ENCODE measurements at regions not wholly inside any gene's neighbourhood (a gene's known extent, or its start where the extent isn't known, plus 50 kb on each side); places are given as distances from the start of the nearest gene placed in this dataset.

DNA sequence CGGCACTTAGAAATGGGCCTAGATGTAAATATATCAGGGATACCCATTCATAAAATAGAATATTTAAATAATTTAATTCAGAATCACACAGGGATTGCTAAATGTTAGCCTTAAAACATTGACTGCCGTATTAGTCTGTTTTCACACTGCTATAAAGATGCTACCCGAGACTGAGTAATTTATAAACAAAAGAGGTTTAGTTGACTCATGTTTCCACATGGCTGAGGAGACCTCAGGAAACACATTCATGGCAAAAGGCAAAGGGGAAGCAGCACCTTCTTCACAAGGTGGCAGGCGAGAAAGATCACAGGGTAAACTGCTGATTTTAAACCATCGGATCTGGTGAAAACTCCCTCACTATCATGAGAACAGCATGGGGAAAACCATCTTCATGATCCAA is 223.6 kb upstream of the GULP1 start:
- no peak for DNase-seq (ENCODE audit: low spot score)

DNA sequence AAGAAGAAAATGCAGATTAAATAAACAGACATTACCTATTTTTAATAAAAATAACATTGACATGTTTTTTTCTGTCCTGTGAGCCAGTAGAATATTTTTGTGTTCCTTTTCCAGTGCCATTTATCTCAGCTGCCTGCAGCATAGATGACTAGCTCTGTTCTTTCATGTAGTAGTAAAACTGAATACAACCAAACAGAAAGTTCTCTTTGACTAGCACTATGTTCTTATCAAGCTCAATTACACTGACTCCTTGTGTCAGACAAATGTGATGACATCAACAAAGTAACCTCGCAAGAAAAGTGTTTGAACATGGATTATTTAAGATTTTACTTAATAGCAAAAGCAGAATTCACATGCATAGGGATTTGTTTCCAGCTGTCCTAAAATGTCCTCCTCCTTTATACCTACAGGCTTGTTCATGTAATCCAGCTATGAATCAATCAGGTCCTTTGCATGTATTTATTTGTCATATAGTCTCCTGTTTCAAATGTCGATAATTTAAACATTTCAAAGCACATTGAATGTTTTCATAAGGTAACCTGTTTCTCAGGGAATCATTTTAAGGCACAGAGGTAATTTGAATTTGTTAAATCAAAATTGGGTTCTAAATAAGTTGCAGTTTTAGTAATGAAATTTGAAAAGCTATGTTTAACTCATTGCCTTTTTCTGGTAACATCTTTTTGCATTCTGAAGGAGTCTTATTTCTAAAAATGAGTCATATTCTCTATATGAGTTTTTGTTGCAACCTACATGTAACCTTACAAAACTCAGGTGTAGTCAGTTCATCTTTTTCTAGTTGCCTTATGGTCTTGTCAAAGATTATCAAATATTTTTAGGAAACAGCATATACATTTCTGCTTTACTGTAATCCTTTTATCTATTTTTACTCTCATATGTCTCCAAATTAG is 215.3 kb upstream of the GULP1 start:
- no peak for DNase-seq (ENCODE audit: low spot score)

DNA sequence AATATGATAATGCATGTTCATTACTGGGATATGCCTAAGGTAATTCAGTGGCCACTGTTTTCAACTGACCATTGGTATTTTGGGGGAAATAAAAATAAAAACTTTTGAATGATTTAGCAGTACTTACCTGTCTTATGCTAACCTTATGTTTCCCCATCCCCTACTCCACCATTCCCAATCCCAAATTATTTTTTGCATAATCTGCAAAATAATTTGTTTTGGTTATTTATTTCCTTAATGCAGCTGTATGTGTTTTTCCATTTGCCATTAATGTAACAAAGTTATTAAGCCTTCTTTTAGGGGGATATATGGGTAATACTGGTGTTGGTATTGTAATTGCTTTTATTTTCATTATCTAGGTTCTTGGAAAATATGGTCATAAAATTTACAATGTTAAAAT is 213.9 kb upstream of the GULP1 start:
- DNase-seq (ENCODE audit: low spot score): no peak

DNA sequence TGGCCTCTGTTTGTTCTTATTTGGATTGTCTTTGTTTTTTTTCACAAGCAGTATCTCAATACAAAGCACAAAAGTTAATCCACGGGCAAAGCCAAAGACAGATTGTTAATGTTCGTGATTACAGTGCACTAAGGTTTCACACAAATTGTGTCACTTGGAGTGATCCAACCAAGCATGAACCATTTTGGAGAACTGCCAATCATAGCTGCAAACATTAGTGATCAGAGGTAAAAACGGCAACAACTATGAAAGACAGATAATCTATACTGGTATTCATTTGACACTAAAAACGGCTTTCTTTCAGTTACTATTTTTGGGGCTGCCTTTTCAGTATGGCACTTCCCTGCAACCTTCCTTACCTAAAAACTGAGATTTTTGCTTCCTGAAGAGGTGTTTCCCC is 213.1 kb upstream of the GULP1 start:
- no peak for DNase-seq (ENCODE audit: low spot score)

DNA sequence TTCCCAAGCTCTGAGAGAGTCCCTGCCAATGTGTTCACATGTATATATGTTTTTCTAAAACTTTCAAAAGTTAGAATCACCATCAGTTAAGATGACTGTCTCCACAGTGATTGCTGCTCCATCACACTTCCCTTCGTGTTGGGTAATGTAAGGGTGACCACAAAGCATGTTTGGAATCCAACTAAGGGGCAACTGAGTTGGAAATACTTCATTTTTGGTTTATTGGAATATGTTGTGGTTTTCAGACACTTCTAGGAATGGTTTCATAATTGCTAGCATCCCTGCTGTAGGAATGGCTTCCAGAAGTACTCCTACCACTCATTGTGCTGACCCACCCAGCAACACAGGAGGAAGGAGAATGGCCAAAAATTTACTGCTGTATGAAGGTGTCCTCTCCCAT is 212.5 kb upstream of the GULP1 start:
- DNase-seq (ENCODE audit: low spot score): no peak

DNA sequence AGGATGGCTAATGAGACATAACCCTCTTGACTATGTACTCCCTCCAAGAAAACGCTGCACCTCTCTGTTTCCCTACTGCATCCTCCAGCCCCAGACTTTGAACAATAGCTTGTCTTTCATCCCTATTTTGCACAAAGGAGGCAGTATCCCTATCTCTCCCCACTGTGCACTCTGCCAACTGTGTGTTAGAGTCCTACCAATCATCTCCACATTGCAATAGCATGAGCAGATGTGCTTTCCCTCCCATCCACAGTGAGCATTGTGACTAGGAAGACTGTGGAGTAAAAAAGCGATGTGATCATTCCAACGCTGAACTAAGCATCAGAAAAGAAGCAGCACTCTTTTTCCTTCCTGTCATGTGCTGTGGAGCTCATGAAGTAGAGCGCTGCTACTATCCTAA is 206.3 kb upstream of the GULP1 start:
- no peak for DNase-seq (ENCODE audit: low spot score)

DNA sequence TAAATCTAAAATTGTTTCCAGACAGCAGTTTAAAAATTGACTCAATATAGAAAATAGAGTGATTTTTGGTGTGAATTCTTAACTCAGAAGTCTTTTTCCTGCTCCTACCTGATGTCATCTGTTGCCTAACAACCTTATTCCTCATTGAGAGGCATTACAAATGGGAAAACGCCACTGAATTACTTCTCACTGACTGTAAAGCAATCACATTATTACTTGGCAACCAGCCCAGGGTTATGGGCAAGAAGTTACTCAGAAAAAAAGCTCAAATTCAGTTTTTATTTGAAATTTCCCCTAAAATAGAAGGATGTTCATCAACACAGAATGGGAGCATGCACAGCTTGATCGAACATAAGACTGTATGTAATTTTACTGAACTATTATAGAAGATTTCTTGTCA is 201.8 kb upstream of the GULP1 start:
- DNase-seq (ENCODE audit: low spot score): no peak

DNA sequence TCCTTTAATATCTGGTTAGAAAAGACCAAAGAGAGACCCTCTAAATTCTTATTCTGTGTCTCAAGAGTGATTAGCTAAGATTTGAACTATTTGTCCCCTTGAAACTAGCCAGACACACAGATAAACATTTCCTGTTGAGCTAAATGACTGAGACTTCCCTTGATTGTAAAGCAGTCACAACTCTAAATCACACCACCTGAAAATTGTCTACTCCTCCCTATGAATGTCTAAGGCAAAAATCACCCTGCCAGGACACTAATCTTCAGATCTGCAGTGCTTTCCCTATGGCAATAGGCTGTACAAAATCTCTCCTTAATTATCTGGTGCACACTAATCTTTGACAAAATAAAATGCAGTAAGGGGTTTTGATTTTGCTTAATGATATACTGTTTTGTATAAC is 200.5 kb upstream of the GULP1 start:
- DNase-seq (ENCODE audit: low spot score): no peak

DNA sequence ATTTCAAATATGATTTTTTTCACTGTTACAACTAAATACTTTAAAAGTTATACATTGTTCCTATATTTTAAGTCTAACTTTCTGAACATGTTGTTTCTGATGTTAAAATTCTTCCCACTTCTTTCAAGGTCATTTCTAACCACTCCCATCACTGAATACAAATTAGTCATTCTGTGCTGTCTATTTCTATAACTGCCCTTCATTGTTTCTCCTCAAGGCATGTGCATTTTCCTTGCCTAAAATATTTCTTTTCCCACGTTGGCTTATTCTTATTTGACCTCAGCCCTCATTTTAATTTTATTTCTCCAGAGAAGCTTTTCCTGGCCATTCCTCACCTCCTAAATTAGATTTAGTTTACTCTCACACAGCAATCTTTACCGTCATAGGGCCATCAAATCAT is 198.9 kb upstream of the GULP1 start:
- no peak for DNase-seq (ENCODE audit: low spot score)

DNA sequence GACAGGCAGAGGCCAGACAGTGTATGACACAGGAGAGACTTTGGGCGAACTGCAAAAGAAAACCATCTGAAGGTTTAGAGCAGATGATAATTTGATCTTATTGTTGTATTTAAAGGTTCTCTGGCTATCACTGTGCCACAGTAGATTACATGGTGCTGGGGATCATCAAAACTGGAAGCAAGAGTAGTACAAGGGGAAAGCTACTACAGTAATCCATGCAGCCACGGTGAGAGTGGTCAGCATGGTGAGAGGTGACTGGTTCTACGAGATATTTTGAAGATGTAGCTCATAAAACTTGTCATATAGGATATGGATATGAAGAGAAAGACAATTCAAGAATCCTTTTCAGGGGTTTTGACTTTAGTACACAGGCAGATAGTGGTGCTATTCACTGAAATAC is 194.8 kb upstream of the GULP1 start:
- DNase-seq (ENCODE audit: low spot score): no peak

DNA sequence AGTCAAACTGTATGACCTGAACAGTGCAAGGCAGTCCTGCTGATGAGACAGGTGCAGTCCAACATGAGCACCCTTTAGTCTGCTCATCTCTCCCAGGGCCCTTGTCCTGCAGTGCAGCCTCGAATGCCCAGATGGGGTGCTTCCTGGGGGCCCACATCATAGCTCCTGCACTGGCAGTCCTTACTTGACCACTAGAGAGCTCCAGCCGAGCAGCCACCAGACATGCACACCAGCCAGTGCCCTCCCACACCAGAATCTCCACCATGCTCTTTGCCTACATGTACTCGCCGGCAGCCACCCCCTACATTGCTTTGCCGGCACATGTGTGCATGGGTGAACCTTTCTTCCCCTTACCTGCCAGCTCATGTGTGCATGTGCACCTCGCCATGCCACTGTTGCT is 188.8 kb upstream of the GULP1 start:
- DNase-seq (ENCODE audit: low spot score): no peak

DNA sequence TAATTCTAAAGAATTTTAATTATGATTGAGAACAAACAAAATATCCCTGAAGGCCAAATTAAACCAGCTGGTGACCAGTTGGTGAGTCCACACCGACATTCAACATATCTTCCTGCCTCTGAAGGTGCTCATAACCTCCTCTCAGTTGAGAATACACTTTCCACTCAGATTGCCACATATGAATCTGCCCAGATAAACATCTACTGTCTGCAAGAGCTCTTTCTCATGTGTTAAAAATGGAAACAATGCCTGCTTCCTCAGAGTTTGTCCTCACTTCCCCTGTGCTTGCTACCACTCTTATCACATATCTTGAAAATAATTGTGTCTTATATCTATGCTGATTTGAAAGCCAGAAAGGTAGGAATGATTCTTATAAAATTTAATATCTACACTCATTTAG is 177.7 kb upstream of the GULP1 start:
- DNase-seq (ENCODE audit: low spot score): no peak

DNA sequence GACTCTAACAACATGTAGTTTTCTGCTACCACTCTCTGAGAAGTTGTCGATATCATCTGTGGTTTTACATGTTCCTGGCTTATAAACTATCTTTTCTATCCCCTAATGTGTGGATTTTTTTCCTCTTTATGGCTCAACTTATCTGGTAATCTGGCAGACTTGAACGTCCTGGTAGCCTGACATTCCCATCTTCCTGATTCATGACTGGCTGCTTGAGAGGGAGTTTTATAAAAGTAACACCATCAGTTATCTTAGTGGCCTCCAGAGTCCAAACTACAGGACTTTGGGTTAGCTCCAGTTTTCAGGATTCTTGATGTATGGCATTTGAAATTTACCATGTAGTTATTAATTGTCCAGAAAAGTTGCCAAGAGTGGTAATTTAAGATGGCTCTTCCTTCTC is 174.0 kb upstream of the GULP1 start:
- no peak for DNase-seq (ENCODE audit: low spot score)

DNA sequence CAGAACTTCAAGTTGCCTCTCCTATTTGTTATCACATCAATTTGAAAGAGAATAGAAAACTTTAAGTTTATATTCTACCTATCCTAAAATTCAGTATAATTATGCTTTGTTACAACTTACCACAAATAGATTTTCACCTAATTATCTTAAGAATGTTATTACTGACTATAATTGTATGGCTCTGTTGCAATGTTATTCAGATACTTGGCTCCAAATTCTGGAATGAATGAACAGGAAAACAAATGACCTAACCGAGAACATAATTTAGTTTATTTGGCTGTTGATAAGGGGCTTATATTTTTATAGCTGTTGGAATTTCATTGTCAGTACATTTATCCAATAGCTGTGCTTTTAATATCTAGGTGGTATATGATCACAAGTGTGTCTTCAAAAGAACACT is 173.2 kb upstream of the GULP1 start:
- no peak for DNase-seq (ENCODE audit: low spot score)

DNA sequence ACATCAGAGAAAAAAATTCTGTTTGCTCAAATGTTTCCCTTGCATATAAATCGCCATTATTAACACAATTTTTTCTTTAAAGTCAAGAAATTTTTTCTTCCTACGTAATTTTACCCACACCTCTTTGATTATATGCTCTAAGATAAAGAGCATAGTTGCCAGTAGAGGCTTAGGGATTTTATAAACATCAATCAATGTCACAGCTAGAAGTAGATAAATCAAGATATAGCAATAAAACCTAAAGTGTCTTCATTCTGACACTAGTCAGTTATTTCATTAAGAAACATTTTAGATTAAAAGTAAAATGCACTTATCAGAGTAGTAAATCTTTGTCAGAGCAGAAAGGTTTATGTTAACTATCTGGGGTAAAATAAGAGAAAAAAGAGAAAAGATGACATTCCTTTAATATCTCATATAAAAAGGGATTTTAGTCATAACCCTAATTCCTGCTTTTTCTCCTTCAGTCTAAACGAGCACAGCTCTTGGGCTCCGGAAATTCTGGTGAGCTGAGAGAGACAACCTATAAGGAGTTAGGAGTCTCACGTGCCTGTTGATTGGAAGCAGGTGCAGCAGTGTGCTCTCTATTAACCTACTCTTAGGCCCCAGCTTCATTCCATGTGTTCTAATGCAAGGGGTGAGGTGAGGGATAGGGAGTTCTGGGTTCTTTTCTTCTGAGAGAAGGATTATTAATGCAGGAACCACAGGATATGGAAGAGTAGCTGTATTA is 172.4 kb upstream of the GULP1 start:
- no peak for DNase-seq (ENCODE audit: low spot score)

DNA sequence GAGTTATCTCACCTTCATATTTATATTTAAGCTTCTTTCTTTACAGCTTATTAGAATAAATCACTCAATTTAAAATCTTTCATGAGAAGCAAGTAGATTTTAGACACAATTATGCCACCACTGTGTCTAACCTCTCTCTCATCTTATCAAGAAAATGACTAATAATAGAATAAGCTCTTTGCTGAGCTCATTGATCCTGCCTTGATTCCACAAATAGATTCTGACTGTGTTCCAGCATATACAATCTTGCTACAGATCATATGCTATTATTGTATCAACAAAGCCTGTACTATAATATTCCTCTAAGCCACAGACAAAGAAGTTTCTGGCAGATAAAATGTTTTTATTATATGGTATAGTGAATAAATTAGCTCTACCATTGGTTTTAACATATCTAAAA is 168.7 kb upstream of the GULP1 start:
- no peak for DNase-seq (ENCODE audit: low spot score)

DNA sequence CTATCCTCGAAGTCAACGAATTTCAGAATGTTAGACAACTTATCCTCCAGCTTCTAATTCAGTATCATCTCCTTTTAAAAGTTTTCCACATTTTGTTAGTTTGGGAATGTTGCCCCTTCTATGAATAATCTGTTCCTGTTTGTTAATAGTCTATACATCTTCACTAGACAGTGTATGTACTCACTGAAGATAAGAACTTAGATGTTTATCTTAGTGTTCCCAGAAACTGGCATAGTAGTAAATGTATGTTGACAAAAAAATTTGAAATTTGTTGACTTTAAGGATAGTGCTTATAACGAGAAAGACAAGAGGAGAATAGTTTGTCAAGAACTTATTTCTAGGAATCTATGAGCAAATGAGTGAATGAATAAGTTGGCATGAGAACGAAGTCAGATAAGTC is 162.0 kb upstream of the GULP1 start:
- no peak for DNase-seq (ENCODE audit: low spot score)

DNA sequence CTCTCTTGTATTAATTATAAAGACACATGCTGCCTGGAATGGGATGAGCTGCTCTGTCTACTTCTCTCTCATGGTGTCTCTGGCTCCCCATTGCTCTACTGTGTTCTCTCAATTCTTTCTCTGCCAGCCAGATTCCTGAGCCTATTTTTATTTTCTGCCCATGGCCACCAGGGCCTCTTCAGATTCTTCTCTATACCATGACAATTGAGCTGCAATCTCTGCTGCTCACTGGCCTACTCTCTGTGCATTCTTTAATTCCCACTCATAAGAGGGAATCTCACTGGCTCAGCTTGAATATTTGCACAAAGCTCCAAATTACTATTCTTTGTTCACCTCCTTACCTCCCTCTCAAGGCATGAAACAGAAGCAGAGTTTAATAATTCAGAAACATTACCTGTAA is 161.4 kb upstream of the GULP1 start:
- DNase-seq (ENCODE audit: low spot score): no peak

DNA sequence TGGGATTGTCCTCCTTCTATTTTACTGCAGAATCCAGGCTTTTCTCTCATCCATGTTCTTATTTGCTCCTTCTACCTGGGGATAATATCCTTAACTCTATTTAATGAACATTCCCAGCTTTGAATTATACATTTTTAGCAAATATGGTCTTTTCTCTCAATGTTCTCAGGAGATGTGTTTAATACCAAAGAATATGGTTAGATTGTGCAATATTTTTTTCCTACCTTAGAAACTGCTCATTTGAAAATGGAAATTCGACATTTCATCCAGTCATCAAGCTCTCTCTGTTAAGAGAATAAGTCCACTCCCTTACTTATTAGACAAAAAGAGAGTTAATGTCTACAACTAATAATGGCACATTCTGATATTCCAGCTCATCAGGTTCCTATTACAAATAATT is 160.4 kb upstream of the GULP1 start:
- no peak for DNase-seq (ENCODE audit: low spot score)

DNA sequence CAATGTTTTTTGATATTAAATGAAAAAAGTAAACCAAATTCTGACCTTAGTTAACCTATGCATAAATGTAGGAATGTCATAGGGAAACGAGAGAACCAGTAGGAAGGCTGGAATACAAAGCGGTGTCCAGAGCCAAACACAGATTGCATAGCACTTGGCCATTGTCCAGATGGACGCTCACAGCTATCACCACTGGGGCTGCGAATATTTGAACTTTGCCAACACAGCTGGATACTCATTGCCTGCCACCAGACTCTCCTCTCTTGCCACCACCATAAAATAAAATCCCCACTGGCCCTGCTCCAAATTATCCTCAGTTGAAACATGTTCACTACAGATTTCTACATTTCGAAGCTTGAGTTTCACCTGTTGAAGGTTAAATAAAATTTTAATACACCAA is 159.3 kb upstream of the GULP1 start:
- DNase-seq (ENCODE audit: low spot score): no peak

DNA sequence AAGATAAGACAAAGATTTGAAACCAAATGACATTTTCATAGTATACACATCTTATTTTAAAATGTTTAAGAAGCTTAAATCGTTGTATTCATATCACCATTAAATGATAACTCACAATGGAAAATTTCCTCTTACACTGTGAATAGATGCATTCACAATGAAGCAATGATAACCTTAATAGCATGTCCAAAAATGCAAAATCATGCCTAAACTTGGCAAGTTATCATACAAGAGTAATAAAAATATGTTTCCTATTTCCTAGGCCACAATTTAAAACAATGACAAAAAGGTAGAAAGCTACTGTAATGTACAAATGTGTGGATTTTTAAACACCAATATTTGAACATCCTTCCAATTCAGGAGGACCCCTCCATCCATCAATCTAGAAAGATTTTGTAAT is 157.4 kb upstream of the GULP1 start:
- no peak for DNase-seq (ENCODE audit: low spot score)

DNA sequence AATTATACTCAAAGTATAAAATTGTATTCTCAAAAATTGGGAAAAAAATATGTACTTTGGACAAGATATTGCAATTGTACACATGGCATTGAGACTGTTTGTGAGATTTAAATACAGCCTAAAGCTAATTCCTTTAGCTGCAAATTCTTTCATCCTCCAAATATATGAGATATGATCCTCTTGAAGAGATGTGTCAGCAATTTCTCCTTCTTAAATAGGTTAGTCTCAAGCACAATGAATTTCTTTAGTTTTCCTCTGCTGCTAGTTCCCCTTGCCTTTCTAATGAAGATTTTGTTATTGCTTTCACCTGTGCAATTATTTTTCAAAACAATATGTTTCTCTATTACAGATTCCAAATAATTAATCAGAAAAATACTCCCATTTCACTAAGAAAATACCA is 153.4 kb upstream of the GULP1 start:
- DNase-seq (ENCODE audit: low spot score): no peak

DNA sequence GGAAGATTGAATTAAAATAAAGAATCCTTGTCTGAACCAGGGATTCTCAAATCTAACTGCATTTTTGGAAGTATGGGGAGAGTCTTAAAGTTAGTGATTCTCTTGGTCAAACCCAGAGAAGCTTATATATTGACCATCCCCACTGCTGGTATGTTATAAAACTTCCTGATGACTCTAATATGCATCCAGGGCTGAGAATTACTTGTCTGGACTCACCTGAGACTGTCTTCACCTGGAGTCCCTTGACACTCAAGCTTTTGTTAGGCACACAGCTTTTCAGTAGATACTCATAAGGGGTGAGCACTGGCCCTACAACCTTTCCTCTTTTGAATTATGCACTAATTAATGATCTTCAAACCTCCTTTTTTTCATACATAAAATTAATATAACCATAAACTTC is 149.6 kb upstream of the GULP1 start:
- DNase-seq (ENCODE audit: low spot score): no peak
